GM19099 (cell line): ENCODE measurements at regions not wholly inside any gene's neighbourhood (a gene's known extent, or its start where the extent isn't known, plus 50 kb on each side); places are given as distances from the start of the nearest gene placed in this dataset.

Experiments used
- POLR2A ChIP-seq: IDR thresholded peaks from 3 replicates; pipeline ENCODE4 v1.6.1; 2011; ENCODE audit warnings: low read depth; ENCODE audit not compliant: insufficient read length; ENCODE audit errors: extremely low read depth

DNA sequence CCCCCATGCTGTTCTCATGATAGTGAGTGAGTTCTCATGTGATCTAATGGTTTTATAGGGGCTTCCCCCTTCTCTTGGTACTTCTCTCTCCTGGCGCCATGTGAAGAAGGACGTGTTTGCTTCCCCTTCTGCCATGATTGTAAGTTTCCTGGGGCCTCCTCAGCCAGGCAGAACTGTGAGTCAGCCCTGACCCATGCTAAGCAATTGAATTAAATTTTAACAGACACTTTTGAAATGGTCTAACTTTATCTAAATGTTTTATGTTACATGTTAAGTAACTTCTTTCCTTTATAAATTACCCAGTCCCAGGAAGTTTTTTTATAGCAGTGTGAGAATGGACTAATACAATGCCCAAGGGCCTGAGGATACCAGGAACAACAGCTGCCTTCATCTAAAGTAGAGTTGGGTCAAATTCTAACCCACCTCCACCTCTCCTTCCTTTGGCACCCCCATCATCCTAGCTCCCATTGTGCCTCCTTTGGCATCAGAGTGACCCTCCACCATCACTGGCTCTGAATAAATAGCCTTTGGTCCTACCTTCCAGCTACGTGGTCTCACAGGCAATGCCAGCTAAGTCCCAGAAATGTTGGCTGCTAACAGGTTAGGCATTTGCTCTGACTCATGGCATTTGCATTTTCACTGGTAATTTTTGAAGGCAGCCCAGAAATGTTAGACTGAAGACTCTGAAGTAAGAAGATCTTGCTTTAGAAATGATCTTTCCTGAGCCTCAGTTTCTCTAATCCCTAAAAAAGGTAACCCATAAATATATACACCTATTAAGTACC is 182.1 kb downstream of the MOSPD2 start:
- no peak for TF ChIP-seq POLR2A

DNA sequence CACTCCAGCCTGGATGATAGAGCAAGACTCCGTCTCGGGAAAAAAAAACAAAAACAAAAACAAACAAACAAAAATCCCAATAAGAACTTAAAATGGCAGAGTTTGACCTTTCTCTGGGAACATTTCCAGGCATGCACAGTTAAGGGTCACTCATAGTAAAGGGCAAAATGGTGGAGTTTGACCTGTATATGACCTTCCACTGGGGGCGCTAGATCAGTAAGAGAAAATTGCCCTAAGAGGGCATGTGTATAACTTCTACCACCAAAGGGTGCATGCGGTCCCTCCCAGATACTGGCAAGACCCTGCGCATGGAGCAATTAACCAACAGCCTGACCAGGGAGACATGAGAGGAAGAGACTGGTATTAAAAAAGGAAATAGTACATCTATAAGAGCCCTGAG is 177.2 kb downstream of the MOSPD2 start:
- no peak for TF ChIP-seq POLR2A

DNA sequence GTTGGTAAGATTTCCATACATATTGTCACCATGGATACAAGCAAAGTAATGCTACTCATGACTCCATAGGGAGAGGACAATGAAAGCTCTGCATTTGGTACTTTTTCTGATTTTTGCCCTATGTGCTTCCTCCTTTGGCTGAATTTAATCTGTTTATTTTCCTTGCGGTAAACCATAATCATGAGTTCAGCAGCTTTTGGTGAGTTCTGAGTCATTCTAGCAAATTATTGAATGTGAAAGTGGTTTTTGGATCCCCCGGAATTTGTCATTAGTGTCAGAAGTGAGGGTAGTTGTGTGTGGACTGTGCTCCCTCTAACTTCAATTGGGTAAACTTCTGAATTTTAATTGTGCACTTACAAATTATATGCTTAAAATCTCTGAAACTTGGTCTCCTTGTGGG is 170.3 kb downstream of the MOSPD2 start:
- no peak for TF ChIP-seq POLR2A

DNA sequence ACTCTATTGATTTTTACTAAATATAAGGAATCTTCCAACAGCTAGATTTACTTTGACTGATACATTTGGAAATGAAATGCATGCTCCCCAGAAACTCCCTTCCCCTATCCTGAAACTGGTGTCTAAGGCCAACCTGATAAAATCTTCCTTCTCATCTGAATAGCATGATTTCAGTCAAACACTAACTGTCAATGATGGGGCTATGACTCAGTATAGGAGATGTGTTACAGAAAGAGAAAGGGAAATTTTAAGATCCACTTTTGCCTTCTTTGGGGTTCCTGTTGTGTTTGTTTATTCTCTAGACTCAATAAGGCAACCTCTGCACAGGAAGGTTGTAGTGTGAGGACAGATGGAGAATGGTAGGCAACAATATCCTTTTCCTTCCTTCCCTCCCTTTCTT is 160.7 kb downstream of the MOSPD2 start:
- TF ChIP-seq POLR2A: no peak

DNA sequence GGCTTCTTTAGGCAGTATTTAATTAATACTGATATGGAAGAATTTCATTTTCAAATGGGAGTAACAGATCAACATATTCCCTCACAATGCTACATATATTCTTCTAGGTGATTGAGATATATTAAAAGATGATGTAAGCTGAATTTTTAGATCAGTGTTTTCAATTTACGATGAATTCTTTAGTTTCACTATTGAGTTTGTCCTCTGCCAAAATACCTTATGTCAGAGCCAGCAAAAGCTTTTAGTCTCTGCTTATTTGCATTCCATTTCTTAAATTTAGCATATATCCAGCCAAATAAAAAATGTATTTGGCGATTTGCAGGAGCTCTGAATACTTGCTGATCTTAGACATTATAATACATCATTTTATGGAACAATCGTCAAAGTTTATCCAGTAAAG is 144.3 kb downstream of the MOSPD2 start:
- no peak for TF ChIP-seq POLR2A

DNA sequence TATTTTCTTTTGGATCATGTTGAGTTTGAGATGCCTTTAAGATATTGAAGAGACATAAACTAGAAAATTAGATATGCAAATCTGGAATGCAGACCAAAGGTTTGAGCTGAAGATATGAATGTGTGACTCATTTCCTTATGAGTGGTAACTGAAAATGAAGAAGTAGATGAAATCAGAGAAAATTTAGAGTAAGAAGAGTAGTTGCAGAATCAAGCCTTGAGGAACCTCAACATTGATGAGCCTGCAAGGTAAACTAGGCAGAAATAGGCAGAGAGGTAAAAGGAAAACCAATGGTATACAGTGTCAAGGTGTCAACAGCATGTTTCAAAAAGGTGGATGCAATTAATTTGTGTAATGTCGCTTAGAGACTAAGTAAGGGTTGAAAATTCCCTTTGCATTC is 142.8 kb downstream of the MOSPD2 start:
- TF ChIP-seq POLR2A: no peak

DNA sequence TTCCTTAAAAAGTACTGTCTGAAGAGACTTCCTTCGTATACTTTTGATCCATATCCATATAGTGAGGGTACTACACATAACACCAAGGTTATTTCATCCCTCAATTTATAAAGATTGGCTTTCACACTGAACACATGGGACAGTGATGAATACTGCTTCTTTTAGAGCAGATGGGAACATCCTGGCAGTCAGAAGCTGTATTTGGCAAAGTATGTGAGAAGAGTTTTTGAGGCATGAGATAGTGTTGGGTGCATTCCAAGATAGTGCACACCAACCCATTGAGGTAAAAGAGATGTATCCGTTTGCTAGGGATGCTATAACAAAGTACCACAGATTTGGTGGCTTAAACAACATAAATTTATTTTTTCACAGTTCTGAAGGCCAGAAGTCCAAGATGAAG is 141.1 kb downstream of the MOSPD2 start:
- TF ChIP-seq POLR2A: no peak

DNA sequence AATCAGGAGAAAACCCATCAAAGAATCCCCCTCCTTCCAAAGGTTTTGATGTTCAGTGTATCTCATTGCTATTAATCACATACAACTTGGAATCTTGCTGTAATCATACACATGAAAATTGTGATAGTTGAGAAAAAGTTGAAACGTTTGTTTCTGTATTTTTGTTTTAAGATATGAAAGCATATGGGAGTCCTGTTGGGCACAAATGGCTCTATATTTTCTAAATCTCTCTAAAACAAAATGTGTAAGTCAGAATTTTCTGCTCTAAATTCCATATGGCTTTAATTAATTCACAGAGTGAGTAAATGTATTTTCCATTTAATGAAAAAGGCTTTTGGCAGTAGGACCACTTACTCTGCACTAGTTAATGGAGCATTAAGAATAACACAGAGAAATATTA is 140.2 kb downstream of the MOSPD2 start:
- TF ChIP-seq POLR2A: no peak

DNA sequence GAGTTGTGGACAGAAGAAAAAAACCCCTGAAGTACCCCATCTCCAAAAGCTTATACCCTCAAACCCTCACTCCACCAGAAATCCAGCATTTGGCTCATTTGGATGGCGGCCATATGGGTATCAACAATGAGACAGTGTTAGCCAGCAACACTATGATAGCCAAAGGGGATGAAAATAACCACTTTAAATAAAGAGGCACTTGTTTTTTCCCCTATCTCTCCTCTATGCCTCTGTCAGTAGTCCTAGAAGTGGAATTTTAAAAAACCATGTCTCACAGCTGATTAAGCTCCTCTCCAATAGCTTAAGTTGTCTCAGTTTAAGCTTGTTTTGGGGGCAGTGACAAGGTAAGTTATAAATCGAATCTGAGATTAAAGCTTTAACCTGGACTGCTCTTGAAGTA is 124.0 kb downstream of the MOSPD2 start:
- TF ChIP-seq POLR2A: no peak
